ENCODE measurements at regions not wholly inside any gene's neighbourhood (a gene's known extent, or its start where the extent isn't known, plus 50 kb on each side); places are given as distances from the start of the nearest gene placed in this dataset.

- no peaks in the 10 kb centered on the region for H3K36me3 ChIP-seq (ENCODE audit: control insufficient read depth in 2 of 2, insufficient read depth in 2 of 2, low read length in 2 of 2)
- peaks cover 0 to 2% of the 10 kb centered on the region in 2 donors for H3K27me3 ChIP-seq (ENCODE audit: control insufficient read depth in 1 of 2, insufficient read depth in 2 of 2, low read length in 2 of 2)
- H3K27ac ChIP-seq (ENCODE audit: low read length), result no peak overlapping the region
- no peak overlapping the region for H3K9ac ChIP-seq (ENCODE audit: low read length in 2 of 2)
- H3K4me1 ChIP-seq (ENCODE audit: control insufficient read depth, insufficient read depth, low read length), result no peaks in the 10 kb centered on the region
- H3K9me3 ChIP-seq (ENCODE audit: control insufficient read depth in 2 of 2, low read length in 2 of 2), result no peaks in the 10 kb centered on the region
- no peak overlapping the region for H3K4me3 ChIP-seq (ENCODE audit: low read length in 2 of 2)
Measured at GRCh38 chr18:77949355-77949973, 699.8 kb downstream of the GALR1 start.

GRCh38 chr18:77959248-77959647 lies 709.6 kb downstream of the GALR1 start:
- H3K9me3 ChIP-seq (ENCODE audit: control insufficient read depth in 2 of 2, low read length in 2 of 2), result no peaks in the 10 kb centered on the region
- no peak overlapping the region for H3K4me3 ChIP-seq (ENCODE audit: low read length in 2 of 2)
- no peak overlapping the region for H3K9ac ChIP-seq (ENCODE audit: low read length in 2 of 2)
- no peak overlapping the region for H3K27ac ChIP-seq (ENCODE audit: low read length)
- H3K4me1 ChIP-seq (ENCODE audit: control insufficient read depth, insufficient read depth, low read length), result no peaks in the 10 kb centered on the region
- H3K36me3 ChIP-seq (ENCODE audit: control insufficient read depth in 2 of 2, insufficient read depth in 2 of 2, low read length in 2 of 2), result no peaks in the 10 kb centered on the region
- H3K27me3 ChIP-seq (ENCODE audit: control insufficient read depth in 1 of 2, insufficient read depth in 2 of 2, low read length in 2 of 2), result no peaks in the 10 kb centered on the region

- no peaks in the 10 kb centered on the region for H3K36me3 ChIP-seq (ENCODE audit: control insufficient read depth in 2 of 2, insufficient read depth in 2 of 2, low read length in 2 of 2)
- no peak overlapping the region for H3K4me3 ChIP-seq (ENCODE audit: low read length in 2 of 2)
- no peaks in the 10 kb centered on the region for H3K27me3 ChIP-seq (ENCODE audit: control insufficient read depth in 1 of 2, insufficient read depth in 2 of 2, low read length in 2 of 2)
- no peaks in the 10 kb centered on the region for H3K4me1 ChIP-seq (ENCODE audit: control insufficient read depth, insufficient read depth, low read length)
- no peak overlapping the region for H3K9ac ChIP-seq (ENCODE audit: low read length in 2 of 2)
- no peaks in the 10 kb centered on the region for H3K9me3 ChIP-seq (ENCODE audit: control insufficient read depth in 2 of 2, low read length in 2 of 2)
- no peak overlapping the region for H3K27ac ChIP-seq (ENCODE audit: low read length)
Measured at GRCh38 chr18:77960791-77961410, 711.3 kb downstream of the GALR1 start.

GRCh38 chr18:77967071-77967470 lies 717.4 kb downstream of the GALR1 start:
- Histone ChIP-seq H3K27me3 (ENCODE audit: control insufficient read depth in 1 of 2, insufficient read depth in 2 of 2, low read length in 2 of 2) (peaks cover 0 to 2% of the 10 kb centered on the region in 2 donors), H3K4me1 (ENCODE audit: control insufficient read depth, insufficient read depth, low read length) (no peaks in the 10 kb centered on the region), H3K9ac (ENCODE audit: low read length in 2 of 2) (no peak overlapping the region), H3K36me3 (ENCODE audit: control insufficient read depth in 2 of 2, insufficient read depth in 2 of 2, low read length in 2 of 2) (no peaks in the 10 kb centered on the region), H3K9me3 (ENCODE audit: control insufficient read depth in 2 of 2, low read length in 2 of 2) (peaks cover 0 to 5% of the 10 kb centered on the region in 2 donors), H3K27ac (ENCODE audit: low read length) (no peak overlapping the region), H3K4me3 (ENCODE audit: low read length in 2 of 2) (no peak overlapping the region)

- H3K9ac ChIP-seq (ENCODE audit: low read length in 2 of 2), result no peak overlapping the region
- H3K9me3 ChIP-seq (ENCODE audit: control insufficient read depth in 2 of 2, low read length in 2 of 2), result peaks cover 0 to 5% of the 10 kb centered on the region in 2 donors
- H3K36me3 ChIP-seq (ENCODE audit: control insufficient read depth in 2 of 2, insufficient read depth in 2 of 2, low read length in 2 of 2), result no peaks in the 10 kb centered on the region
- H3K27ac ChIP-seq (ENCODE audit: low read length), result no peak overlapping the region
- peaks cover 0 to 2% of the 10 kb centered on the region in 2 donors for H3K27me3 ChIP-seq (ENCODE audit: control insufficient read depth in 1 of 2, insufficient read depth in 2 of 2, low read length in 2 of 2)
- no peaks in the 10 kb centered on the region for H3K4me1 ChIP-seq (ENCODE audit: control insufficient read depth, insufficient read depth, low read length)
- no peak overlapping the region for H3K4me3 ChIP-seq (ENCODE audit: low read length in 2 of 2)
Measured at GRCh38 chr18:77967791-77968190, 718.1 kb downstream of the GALR1 start.

- Histone ChIP-seq H3K9ac (ENCODE audit: low read length in 2 of 2) (no peak overlapping the region), H3K4me3 (ENCODE audit: low read length in 2 of 2) (no peak overlapping the region), H3K9me3 (ENCODE audit: control insufficient read depth in 2 of 2, low read length in 2 of 2) (peaks cover 0 to 5% of the 10 kb centered on the region in 2 donors), H3K27me3 (ENCODE audit: control insufficient read depth in 1 of 2, insufficient read depth in 2 of 2, low read length in 2 of 2) (peaks cover 0 to 5% of the 10 kb centered on the region in 2 donors), H3K4me1 (ENCODE audit: control insufficient read depth, insufficient read depth, low read length) (no peaks in the 10 kb centered on the region), H3K36me3 (ENCODE audit: control insufficient read depth in 2 of 2, insufficient read depth in 2 of 2, low read length in 2 of 2) (no peaks in the 10 kb centered on the region), H3K27ac (ENCODE audit: low read length) (no peak overlapping the region)
Measured at GRCh38 chr18:77969972-77970371, 720.3 kb downstream of the GALR1 start.

GRCh38 chr18:77970814-77971213 lies 721.2 kb downstream of the GALR1 start:
- no peaks in the 10 kb centered on the region for H3K4me1 ChIP-seq (ENCODE audit: control insufficient read depth, insufficient read depth, low read length)
- H3K27ac ChIP-seq (ENCODE audit: low read length), result no peak overlapping the region
- peaks cover 0 to 5% of the 10 kb centered on the region in 2 donors for H3K9me3 ChIP-seq (ENCODE audit: control insufficient read depth in 2 of 2, low read length in 2 of 2)
- peaks cover 0 to 5% of the 10 kb centered on the region in 2 donors for H3K27me3 ChIP-seq (ENCODE audit: control insufficient read depth in 1 of 2, insufficient read depth in 2 of 2, low read length in 2 of 2)
- H3K4me3 ChIP-seq (ENCODE audit: low read length in 2 of 2), result no peak overlapping the region
- H3K9ac ChIP-seq (ENCODE audit: low read length in 2 of 2), result no peak overlapping the region
- no peaks in the 10 kb centered on the region for H3K36me3 ChIP-seq (ENCODE audit: control insufficient read depth in 2 of 2, insufficient read depth in 2 of 2, low read length in 2 of 2)

GRCh38 chr18:77973745-77974144 lies 724.1 kb downstream of the GALR1 start:
- H3K4me1 ChIP-seq (ENCODE audit: control insufficient read depth, insufficient read depth, low read length), result no peaks in the 10 kb centered on the region
- no peak overlapping the region for H3K27ac ChIP-seq (ENCODE audit: low read length)
- peaks cover 0 to 2% of the 10 kb centered on the region in 2 donors for H3K27me3 ChIP-seq (ENCODE audit: control insufficient read depth in 1 of 2, insufficient read depth in 2 of 2, low read length in 2 of 2)

GRCh38 chr18:77974329-77974728 lies 724.7 kb downstream of the GALR1 start:
- Histone ChIP-seq H3K27ac (ENCODE audit: low read length) (no peak overlapping the region), H3K4me1 (ENCODE audit: control insufficient read depth, insufficient read depth, low read length) (no peaks in the 10 kb centered on the region), H3K4me3 (ENCODE audit: low read length in 2 of 2) (no peak overlapping the region), H3K9me3 (ENCODE audit: control insufficient read depth in 2 of 2, low read length in 2 of 2) (peaks cover 0 to 5% of the 10 kb centered on the region in 2 donors), H3K27me3 (ENCODE audit: control insufficient read depth in 1 of 2, insufficient read depth in 2 of 2, low read length in 2 of 2) (peaks cover 0 to 2% of the 10 kb centered on the region in 2 donors), H3K9ac (ENCODE audit: low read length in 2 of 2) (no peak overlapping the region), H3K36me3 (ENCODE audit: control insufficient read depth in 2 of 2, insufficient read depth in 2 of 2, low read length in 2 of 2) (no peaks in the 10 kb centered on the region)

More at GRCh38 chr18:77973745-77974144, 724.1 kb downstream of the GALR1 start:
- no peak overlapping the region for H3K4me3 ChIP-seq (ENCODE audit: low read length in 2 of 2)
- H3K9ac ChIP-seq (ENCODE audit: low read length in 2 of 2), result no peak overlapping the region
- no peaks in the 10 kb centered on the region for H3K36me3 ChIP-seq (ENCODE audit: control insufficient read depth in 2 of 2, insufficient read depth in 2 of 2, low read length in 2 of 2)
- H3K9me3 ChIP-seq (ENCODE audit: control insufficient read depth in 2 of 2, low read length in 2 of 2), result peaks cover 0 to 5% of the 10 kb centered on the region in 2 donors

GRCh38 chr18:77977331-77977730 lies 727.7 kb downstream of the GALR1 start:
- H3K36me3 ChIP-seq (ENCODE audit: control insufficient read depth in 2 of 2, insufficient read depth in 2 of 2, low read length in 2 of 2), result no peaks in the 10 kb centered on the region
- peaks cover 0 to 5% of the 10 kb centered on the region in 2 donors for H3K9me3 ChIP-seq (ENCODE audit: control insufficient read depth in 2 of 2, low read length in 2 of 2)
- no peak overlapping the region for H3K9ac ChIP-seq (ENCODE audit: low read length in 2 of 2)
- peaks cover 0 to 2% of the 10 kb centered on the region in 2 donors for H3K27me3 ChIP-seq (ENCODE audit: control insufficient read depth in 1 of 2, insufficient read depth in 2 of 2, low read length in 2 of 2)
- no peak overlapping the region for H3K4me3 ChIP-seq (ENCODE audit: low read length in 2 of 2)
- no peaks in the 10 kb centered on the region for H3K4me1 ChIP-seq (ENCODE audit: control insufficient read depth, insufficient read depth, low read length)
- H3K27ac ChIP-seq (ENCODE audit: low read length), result no peak overlapping the region

- no peak overlapping the region for H3K4me3 ChIP-seq (ENCODE audit: low read length in 2 of 2)
- H3K9me3 ChIP-seq (ENCODE audit: control insufficient read depth in 2 of 2, low read length in 2 of 2), result peaks cover 0 to 5% of the 10 kb centered on the region in 2 donors
- no peaks in the 10 kb centered on the region for H3K4me1 ChIP-seq (ENCODE audit: control insufficient read depth, insufficient read depth, low read length)
- H3K27ac ChIP-seq (ENCODE audit: low read length), result no peak overlapping the region
- H3K36me3 ChIP-seq (ENCODE audit: control insufficient read depth in 2 of 2, insufficient read depth in 2 of 2, low read length in 2 of 2), result no peaks in the 10 kb centered on the region
- no peak overlapping the region for H3K9ac ChIP-seq (ENCODE audit: low read length in 2 of 2)
- no peaks in the 10 kb centered on the region for H3K27me3 ChIP-seq (ENCODE audit: control insufficient read depth in 1 of 2, insufficient read depth in 2 of 2, low read length in 2 of 2)
Measured at GRCh38 chr18:77980275-77980674, 730.6 kb downstream of the GALR1 start.

Measured in stomach smooth muscle (tissue), 2 donors.